Fibroblast of lung (primary cell): ENCODE measurements at regions not wholly inside any gene's neighbourhood (a gene's known extent, or its start where the extent isn't known, plus 50 kb on each side); places are given as distances from the start of the nearest gene placed in this dataset.
A peak's percentile ranks its signal among the peaks of the same experiment; 100 is the strongest.

Experiments
- DNase-seq, 2 donors: peaks; one replicate each; pipeline versions ENCODE4 v3.0.0 to v3.0.0-alpha.2; 2010; ENCODE audit warnings: low read depth in 2 of 2
- H2AFZ ChIP-seq: 2 replicates; pipeline ENCODE4 v1.5.1; 2012; ENCODE audit warnings: low read length, control low read depth, inconsistent platforms
- H3K27ac ChIP-seq: 2 replicates; pipeline ENCODE4 v1.5.1; 2011; ENCODE audit warnings: low read length, control low read depth; ENCODE audit not compliant: insufficient read depth
- H3K27me3 ChIP-seq: 2 replicates; pipeline ENCODE4 v1.5.1; 2011; ENCODE audit warnings: mild to moderate bottlenecking, low read length; ENCODE audit not compliant: control insufficient read depth, insufficient read depth
- H3K36me3 ChIP-seq: 2 replicates; pipeline ENCODE4 v1.5.1; 2011; ENCODE audit warnings: low read length; ENCODE audit not compliant: control insufficient read depth, insufficient read depth
- H3K4me1 ChIP-seq: 2 replicates; pipeline ENCODE4 v1.5.1; 2011; ENCODE audit warnings: low read length; ENCODE audit not compliant: control insufficient read depth, insufficient read depth; ENCODE audit errors: extremely low read depth
- H3K4me2 ChIP-seq: 2 replicates; pipeline ENCODE4 v1.5.1; 2011; ENCODE audit warnings: low read length, control low read depth; ENCODE audit not compliant: insufficient read depth; ENCODE audit errors: extremely low read depth
- H3K4me3 ChIP-seq, 4 experiments: fragments of 200-600 bp in 1 of 4; sonication (generic) in 1 of 4; replicated peaks in 1 of 4; 2 replicates each; pipeline ENCODE4 v1.5.1; 2011 to 2016; ENCODE audit warnings: low read length in 4 of 4, low read depth in 3 of 4, mild to moderate bottlenecking in 3 of 4, control low read depth in 2 of 4, inconsistent platforms in 1 of 4, mixed read lengths in 1 of 4; ENCODE audit not compliant: insufficient read depth in 1 of 4; ENCODE audit errors: control extremely low read depth in 1 of 4
- H3K79me2 ChIP-seq: 2 replicates; pipeline ENCODE4 v1.5.1; 2012; ENCODE audit warnings: mild to moderate bottlenecking, low read length, inconsistent platforms; ENCODE audit not compliant: control insufficient read depth, insufficient read depth
- H3K9ac ChIP-seq: 2 replicates; pipeline ENCODE4 v1.5.1; 2011; ENCODE audit warnings: mild to moderate bottlenecking, low read length, control low read depth; ENCODE audit not compliant: insufficient read depth
- H3K9me3 ChIP-seq: 2 replicates; pipeline ENCODE4 v1.5.1; 2012; ENCODE audit warnings: low read depth, low read length; ENCODE audit not compliant: control insufficient read depth, insufficient read depth
- H4K20me1 ChIP-seq: 2 replicates; pipeline ENCODE4 v1.5.1; 2011; ENCODE audit warnings: low read length; ENCODE audit not compliant: control insufficient read depth, insufficient read depth; ENCODE audit errors: extremely low read depth
- CTCF ChIP-seq, 2 donors: IDR thresholded peaks in 1 of 2; conservative IDR thresholded peaks in 1 of 2; 1 replicate in 1 of 2; 2 replicates in 1 of 2; pipeline ENCODE4 v1.5.1; 2011 to 2012; ENCODE audit warnings: low read length in 2 of 2, control low read depth in 1 of 2, inconsistent platforms in 1 of 2, low read depth in 1 of 2, mild to moderate bottlenecking in 1 of 2
- EZH2 ChIP-seq: IDR thresholded peaks from 2 replicates; pipeline ENCODE4 v1.5.1; 2012; ENCODE audit warnings: low read length, control low read depth, mild to moderate bottlenecking; ENCODE audit errors: missing control alignments

DNA sequence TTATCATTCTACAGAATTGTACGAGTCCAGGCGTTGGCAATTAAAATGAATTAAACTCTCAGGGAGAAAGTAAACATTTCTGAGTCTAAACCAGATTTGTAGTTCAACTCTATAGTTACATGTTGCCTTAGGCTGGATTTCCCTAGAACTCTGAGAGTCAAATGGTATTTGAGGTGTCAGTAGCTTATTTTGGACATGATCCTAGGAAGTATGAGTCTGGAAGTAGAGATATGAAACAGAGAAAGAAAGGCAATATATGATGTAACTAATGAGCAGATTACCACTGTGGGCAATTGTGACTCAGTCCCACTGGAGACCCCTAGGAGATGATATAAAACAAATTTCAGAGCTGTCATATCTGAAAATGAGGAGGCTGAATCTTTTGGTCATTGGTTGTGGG, 199.1 kb upstream of the UBE2E3 start:
- Histone ChIP-seq H3K9me3 (no peaks in the 10 kb centered on the region), H3K4me2 (no peak overlapping the region), H3K9ac (no peak overlapping the region), H4K20me1 (no peaks in the 10 kb centered on the region), H3K4me1 (peaks cover 2% of the 10 kb centered on the region), H3K79me2 (no peaks in the 10 kb centered on the region), H3K27me3 (no peaks in the 10 kb centered on the region), H3K36me3 (no peaks in the 10 kb centered on the region), H3K27ac (no peak overlapping the region), H2AFZ (no peak overlapping the region), H3K4me3 (no peak overlapping the region)
- DNase-seq = peak in 1 of 2 donors; percentile 52
- no peak for TF ChIP-seq CTCF (conservative IDR thresholded peaks at IDR 0.05 in 1 of 2, IDR thresholded peaks at IDR 0.05 in 1 of 2; ENCODE audit: low read depth in 1 of 2, low read length in 2 of 2)

DNA sequence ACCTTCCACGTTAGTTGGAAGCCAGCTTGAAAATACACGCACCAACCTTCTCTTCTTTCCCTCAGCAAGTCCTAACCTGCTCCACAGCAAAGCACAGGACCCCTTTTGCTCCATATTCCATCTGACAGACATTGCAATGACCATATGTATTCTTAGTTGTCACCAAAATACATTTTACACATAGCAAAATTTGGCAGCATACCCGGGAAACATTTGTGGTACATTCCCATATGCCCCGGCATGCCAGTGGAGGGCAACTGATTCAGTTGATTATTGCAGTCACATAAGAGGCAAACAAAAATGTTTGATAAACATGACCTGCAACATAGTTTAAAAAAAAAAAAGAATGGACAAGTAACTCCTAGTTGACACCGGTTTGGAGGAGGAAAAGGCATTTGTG, 202.1 kb upstream of the UBE2E3 start:
- H3K4me1 ChIP-seq = peaks cover 2% of the 10 kb centered on the region
- H3K36me3 ChIP-seq = no peaks in the 10 kb centered on the region
- H3K79me2 ChIP-seq = no peaks in the 10 kb centered on the region
- no peak for DNase-seq
- H3K4me3 ChIP-seq = no peak overlapping the region
- no peaks in the 10 kb centered on the region for H3K27me3 ChIP-seq
- H4K20me1 ChIP-seq = no peaks in the 10 kb centered on the region
- no peak overlapping the region for H3K4me2 ChIP-seq
- TF ChIP-seq EZH2 (no peak), CTCF (conservative IDR thresholded peaks at IDR 0.05 in 1 of 2, IDR thresholded peaks at IDR 0.05 in 1 of 2; ENCODE audit: low read depth in 1 of 2, low read length in 2 of 2) (no peak)
- H3K27ac ChIP-seq = no peak overlapping the region
- H2AFZ ChIP-seq = no peak overlapping the region
- H3K9me3 ChIP-seq = no peaks in the 10 kb centered on the region
- no peak overlapping the region for H3K9ac ChIP-seq

GRCh38 chr2:180776921-180777320, 203.5 kb upstream of the UBE2E3 start:
- H3K9ac ChIP-seq = no peak overlapping the region
- H4K20me1 ChIP-seq = no peaks in the 10 kb centered on the region
- TF ChIP-seq CTCF (conservative IDR thresholded peaks at IDR 0.05 in 1 of 2, IDR thresholded peaks at IDR 0.05 in 1 of 2; ENCODE audit: low read depth in 1 of 2, low read length in 2 of 2) (no peak), EZH2 (no peak)
- H3K79me2 ChIP-seq = no peaks in the 10 kb centered on the region
- H3K4me3 ChIP-seq = no peak overlapping the region
- peaks cover 2% of the 10 kb centered on the region for H3K4me1 ChIP-seq
- H3K27me3 ChIP-seq = no peaks in the 10 kb centered on the region
- H3K9me3 ChIP-seq = no peaks in the 10 kb centered on the region
- H3K4me2 ChIP-seq = no peak overlapping the region
- no peak overlapping the region for H2AFZ ChIP-seq
- peak; percentile 23 to 74 for DNase-seq
- no peaks in the 10 kb centered on the region for H3K36me3 ChIP-seq
- H3K27ac ChIP-seq = no peak overlapping the region
